Central memory CD4-positive, alpha-beta T cell (primary cell): ENCODE measurements at regions not wholly inside any gene's neighbourhood (a gene's known extent, or its start where the extent isn't known, plus 50 kb on each side); places are given as distances from the start of the nearest gene placed in this dataset.
"Not testable (repeated sequence)": the region's sequence is repeated elsewhere in the genome, so short reads cannot be mapped to it uniquely, and the experiment has no call there.

Experiments used
- DNase-seq: peaks from one replicate; pipeline ENCODE4 v3.0.0; 2022

GRCh38 chr10:37067576-37067975 is 57.8 kb upstream of the ANKRD30A start:
- no peak for DNase-seq

GRCh38 chr10:37062296-37062695 is 63.1 kb upstream of the ANKRD30A start:
- DNase-seq = not testable (repeated sequence)

GRCh38 chr10:37057261-37057660 is 68.1 kb upstream of the ANKRD30A start:
- DNase-seq = no peak

DNA sequence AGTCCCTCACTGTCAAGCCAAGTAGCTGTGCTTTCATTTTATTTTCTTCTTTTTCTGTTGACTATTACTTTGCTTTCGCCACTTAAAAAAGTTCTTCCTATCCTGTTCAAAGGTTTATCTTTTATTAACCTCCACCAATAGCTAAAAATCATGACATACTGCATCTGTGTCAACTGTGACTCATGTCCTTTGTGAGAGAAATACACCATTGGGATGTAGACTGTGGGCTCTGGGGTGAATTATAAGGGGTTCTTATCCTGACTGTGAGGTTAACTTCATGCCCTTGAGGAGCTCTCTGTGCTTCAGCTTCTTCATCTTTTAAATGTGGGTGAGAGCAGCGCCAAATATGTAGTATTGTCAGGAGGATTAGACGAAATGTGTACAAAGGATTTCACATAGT is 71.9 kb upstream of the ANKRD30A start:
- DNase-seq = no peak

DNA sequence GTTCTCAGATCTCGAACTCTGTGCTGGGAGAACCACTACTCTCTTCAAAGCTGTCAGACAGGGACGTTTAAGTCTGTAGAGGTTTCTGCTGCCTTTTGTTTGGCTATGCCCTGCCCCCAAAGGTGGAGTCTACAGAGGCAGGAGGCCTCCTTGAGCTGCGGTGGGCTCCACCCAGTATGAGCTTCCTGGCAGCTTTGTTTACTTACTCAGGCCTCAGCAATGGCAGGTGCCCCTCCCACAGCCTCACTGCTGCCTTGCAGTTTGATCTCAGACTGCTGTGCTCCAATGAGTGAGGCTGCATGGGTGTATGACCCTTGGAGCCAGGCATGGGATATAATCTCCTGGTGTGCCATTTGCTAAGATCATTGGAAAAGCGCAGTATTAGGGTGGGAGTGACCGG is 75.4 kb upstream of the ANKRD30A start:
- not testable (repeated sequence) for DNase-seq

- not testable (repeated sequence) for DNase-seq
Measured at GRCh38 chr10:37044319-37044718, 81.1 kb upstream of the ANKRD30A start.

GRCh38 chr10:37035853-37036252 is 89.5 kb upstream of the ANKRD30A start:
- no peak for DNase-seq

GRCh38 chr10:37015498-37015897 is 109.9 kb upstream of the ANKRD30A start:
- DNase-seq = no peak

DNA sequence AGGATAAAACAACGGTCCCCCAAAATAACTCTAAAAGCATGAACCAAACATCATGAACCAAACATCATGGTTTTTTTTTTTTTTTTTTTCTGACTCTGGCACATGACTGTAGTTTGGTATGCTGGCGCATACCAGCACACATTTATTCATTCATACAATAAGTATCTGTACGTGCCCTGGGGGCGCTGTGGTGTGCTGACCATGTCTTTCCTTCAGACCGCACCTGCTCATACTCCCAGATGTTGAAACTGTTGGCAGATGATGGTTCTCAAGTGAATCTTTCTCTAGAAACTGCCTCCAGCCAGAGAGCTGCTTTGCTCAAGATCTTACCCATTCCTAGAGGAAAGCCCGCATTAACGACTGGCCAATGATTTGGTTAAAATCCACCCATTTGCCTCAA is 114.7 kb upstream of the ANKRD30A start:
- DNase-seq = no peak

- DNase-seq = not testable (repeated sequence)
Measured at GRCh38 chr10:37008276-37008675, 117.1 kb upstream of the ANKRD30A start.

GRCh38 chr10:37003126-37003525 is 122.3 kb upstream of the ANKRD30A start:
- no peak for DNase-seq

GRCh38 chr10:36995806-36996205 is 129.6 kb upstream of the ANKRD30A start:
- DNase-seq = not testable (repeated sequence)

- no peak for DNase-seq
Measured at GRCh38 chr10:36994886-36995285, 130.5 kb upstream of the ANKRD30A start.

GRCh38 chr10:36989233-36989632 is 136.2 kb upstream of the ANKRD30A start:
- DNase-seq = no peak

DNA sequence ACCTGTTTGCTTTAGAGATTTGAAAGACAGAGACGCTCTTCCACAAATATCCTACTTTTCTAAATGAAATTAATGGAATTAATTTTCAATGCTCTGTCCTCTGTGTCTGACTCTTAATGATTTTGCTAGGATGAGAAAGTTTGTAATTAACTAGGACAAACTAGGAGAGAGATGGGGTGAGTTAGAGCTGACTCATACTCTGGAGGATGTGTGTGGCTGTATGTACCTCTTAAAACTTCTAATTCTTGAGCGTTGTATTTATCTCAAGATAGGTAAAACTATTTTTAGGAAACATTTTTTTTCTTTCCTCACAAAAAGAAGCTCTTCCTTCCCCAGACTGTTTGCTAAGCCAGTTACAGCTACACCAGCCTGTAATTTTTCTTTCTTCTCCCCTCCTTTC is 178.8 kb upstream of the ANKRD30A start:
- no peak for DNase-seq

DNA sequence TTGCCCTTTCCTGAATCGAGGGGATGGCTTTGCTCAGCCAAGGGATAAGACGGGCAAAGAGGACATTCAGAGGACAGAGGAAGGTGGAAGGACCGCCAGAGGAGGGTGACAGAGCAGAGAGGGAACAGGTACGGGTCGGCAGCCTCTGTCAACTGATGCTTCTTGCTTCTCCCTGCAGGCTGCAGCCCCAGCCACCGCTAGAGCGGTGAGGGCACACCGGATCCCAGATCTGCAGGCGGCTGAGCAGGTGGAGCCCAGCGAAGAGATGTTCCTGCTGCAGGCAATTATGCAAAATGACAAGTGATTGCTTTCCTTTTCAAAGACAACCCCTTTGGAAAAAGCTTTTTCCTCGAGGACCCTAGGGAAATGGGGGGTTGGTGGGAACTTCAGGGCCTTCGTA is 181.9 kb upstream of the ANKRD30A start:
- no peak for DNase-seq

DNA sequence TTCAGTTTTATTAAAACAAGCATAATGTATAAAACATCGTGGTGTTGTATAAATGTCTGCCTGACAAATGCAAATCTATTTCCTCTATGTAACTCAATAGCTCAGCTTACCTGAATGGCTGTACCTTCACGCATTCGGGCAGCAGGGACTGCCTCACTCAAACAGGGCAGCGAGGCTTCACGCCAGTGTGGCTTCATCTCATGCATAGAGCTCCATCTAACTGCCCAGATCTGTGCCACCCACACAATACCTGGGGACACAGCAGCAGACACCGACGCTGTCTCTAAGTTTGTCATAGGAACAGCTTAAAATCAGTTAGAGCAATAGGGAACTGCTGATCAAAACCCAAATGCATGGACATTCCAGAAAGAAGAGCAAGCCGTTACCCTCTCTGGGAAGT is 182.8 kb upstream of the ANKRD30A start:
- DNase-seq = no peak

DNA sequence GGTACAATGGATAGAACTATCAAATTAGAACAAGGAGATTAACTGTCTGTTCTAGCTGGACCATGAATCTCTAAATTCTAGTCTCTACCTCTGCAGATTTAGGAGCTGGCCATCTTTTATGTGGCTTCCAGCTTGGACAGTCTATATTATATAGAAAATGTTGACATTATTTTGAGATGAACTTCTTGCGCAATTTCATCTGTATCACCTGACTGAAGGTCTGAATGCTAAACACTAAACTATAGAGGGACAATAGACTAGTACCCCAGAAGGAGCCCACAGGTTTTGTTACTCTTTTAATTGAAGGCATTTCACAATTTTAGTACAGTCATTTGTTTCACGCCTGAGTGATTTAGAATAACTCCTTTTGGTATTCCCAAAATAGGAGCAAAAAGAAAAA is 222.4 kb upstream of the ANKRD30A start:
- DNase-seq = no peak

GRCh38 chr10:36899652-36900051 is 225.7 kb upstream of the ANKRD30A start:
- DNase-seq = no peak

- peak; percentile 2 for DNase-seq
Measured at GRCh38 chr10:36888925-36889573, 236.3 kb upstream of the ANKRD30A start.

GRCh38 chr10:36886303-36886891 is 239.0 kb upstream of the ANKRD30A start:
- no peak for DNase-seq

DNA sequence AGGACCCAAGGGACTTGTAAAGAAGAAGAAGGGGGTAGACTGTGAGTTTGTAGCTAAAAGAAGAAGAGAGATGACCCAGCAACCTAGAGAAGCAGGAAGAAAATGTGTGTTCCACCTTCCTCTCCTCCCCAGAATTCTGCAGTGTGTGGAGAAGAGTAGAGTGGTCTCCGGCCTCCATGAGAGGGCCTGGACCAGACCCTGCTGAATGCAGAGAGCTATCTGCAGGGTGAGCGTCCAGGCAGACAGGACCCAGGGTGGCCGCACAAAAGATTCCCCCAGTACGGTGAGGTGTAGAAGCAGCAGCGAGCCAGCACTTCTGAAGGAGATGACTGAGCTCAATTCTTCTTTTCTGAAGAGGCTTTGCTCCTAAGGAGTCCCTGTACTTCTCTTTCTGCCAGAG is 239.7 kb upstream of the ANKRD30A start:
- DNase-seq = no peak

DNA sequence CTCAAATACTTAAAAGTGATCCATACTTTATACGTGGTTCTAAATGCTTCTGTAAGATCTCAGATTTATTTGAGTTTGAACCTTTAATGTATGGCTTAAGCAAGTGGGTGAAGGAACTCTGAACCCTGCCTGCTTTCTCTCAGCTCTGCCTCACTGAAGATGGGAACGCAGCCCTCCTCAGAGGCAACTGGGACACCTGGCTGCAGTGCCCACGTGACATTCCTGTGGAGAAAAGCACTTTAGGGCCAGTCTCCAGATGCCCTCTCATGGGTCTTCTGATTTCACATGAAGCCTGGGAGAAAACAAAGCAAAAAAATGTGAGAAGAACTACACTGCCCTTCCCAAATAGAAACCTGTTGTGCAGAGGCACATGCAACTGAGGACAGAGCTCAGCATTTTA is 242.6 kb upstream of the ANKRD30A start:
- no peak for DNase-seq

GRCh38 chr10:36880898-36881297 is 244.5 kb upstream of the ANKRD30A start:
- no peak for DNase-seq
